Femur (tissue), 1 donor: ENCODE measurements at regions not wholly inside any gene's neighbourhood (a gene's known extent, or its start where the extent isn't known, plus 50 kb on each side); places are given as distances from the start of the nearest gene placed in this dataset.
A peak's percentile ranks its signal among the peaks of the same experiment; 100 is the strongest.

Experiments used
- DNase-seq: peaks from one replicate; pipeline ENCODE4 v3.0.0-alpha.2; 2017

- no peak for DNase-seq
Measured at GRCh38 chr5:39523821-39524220, 99.0 kb upstream of the DAB2 start.

GRCh38 chr5:39521940-39522590, 97.3 kb upstream of the DAB2 start:
- no peak for DNase-seq

GRCh38 chr5:39521098-39521860, 96.5 kb upstream of the DAB2 start:
- DNase-seq: no peak

GRCh38 chr5:39520232-39520572, 95.4 kb upstream of the DAB2 start:
- DNase-seq: peak; percentile 51

GRCh38 chr5:39519566-39520231, 94.9 kb upstream of the DAB2 start:
- DNase-seq: no peak

GRCh38 chr5:39519079-39519478, 94.3 kb upstream of the DAB2 start:
- no peak for DNase-seq

GRCh38 chr5:39518516-39518915, 93.7 kb upstream of the DAB2 start:
- peak; percentile 66 for DNase-seq

GRCh38 chr5:39517800-39518199, 93.0 kb upstream of the DAB2 start:
- no peak for DNase-seq

- DNase-seq: no peak
Measured at GRCh38 chr5:39515881-39516280, 91.1 kb upstream of the DAB2 start.

GRCh38 chr5:39513236-39513635, 88.5 kb upstream of the DAB2 start:
- DNase-seq: no peak

- peak; percentile 91 for DNase-seq
Measured at GRCh38 chr5:39506211-39506610, 81.4 kb upstream of the DAB2 start.

- peak; percentile 61 for DNase-seq
Measured at GRCh38 chr5:39505791-39506190, 81.0 kb upstream of the DAB2 start.

- DNase-seq: no peak
Measured at GRCh38 chr5:39505363-39505762, 80.6 kb upstream of the DAB2 start.

GRCh38 chr5:39503155-39503554, 78.4 kb upstream of the DAB2 start:
- no peak for DNase-seq

- DNase-seq: no peak
Measured at GRCh38 chr5:39502704-39503103, 77.9 kb upstream of the DAB2 start.

- DNase-seq: peak; percentile 90
Measured at GRCh38 chr5:39501397-39501796, 76.6 kb upstream of the DAB2 start.

GRCh38 chr5:39500551-39501175, 75.9 kb upstream of the DAB2 start:
- DNase-seq: no peak

- DNase-seq: no peak
Measured at GRCh38 chr5:39498278-39498952, 73.6 kb upstream of the DAB2 start.

GRCh38 chr5:39497322-39497721, 72.5 kb upstream of the DAB2 start:
- DNase-seq: no peak

- DNase-seq: no peak
Measured at GRCh38 chr5:39495227-39495626, 70.4 kb upstream of the DAB2 start.

GRCh38 chr5:39494534-39494933, 69.8 kb upstream of the DAB2 start:
- no peak for DNase-seq

GRCh38 chr5:39494107-39494510, 69.3 kb upstream of the DAB2 start:
- DNase-seq: no peak

- DNase-seq: no peak
Measured at GRCh38 chr5:39491210-39491609, 66.4 kb upstream of the DAB2 start.
